HepG2 (cell line): ENCODE measurements at regions not wholly inside any gene's neighbourhood (a gene's known extent, or its start where the extent isn't known, plus 50 kb on each side); places are given as distances from the start of the nearest gene placed in this dataset.

ENCODE experiments used
- ATAC-seq: fragments of 200-7000 bp; cut with Tn5 transposase; 3 replicates; pipeline ENCODE4 v1.9.1; 2020; ENCODE audit warnings: mild to moderate bottlenecking, moderate library complexity
- BruUV-seq: library from RNA; stranded (reverse); fragments of 400-500 nt; replicated peaks from 2 replicates; lab custom pipeline; 2021; lab: Mats Ljungman, UMichigan
- CTCF ChIA-PET: fragments of 300-600 bp; formaldehyde crosslinking; extraction: SDS; loops from one replicate; lab custom pipeline; 2021; ENCODE audit warnings: low total read pairs, inconsistent platforms, low intra/inter-chr PET ratio; lab: Yijun Ruan, JAX
- POLR2A ChIA-PET: fragments of 350-600 bp; sonication (Branson Sonifier 250); formaldehyde crosslinking; loops from one replicate; lab custom pipeline; 2020; ENCODE audit warnings: antibody characterized with exemption, inconsistent platforms; lab: Yijun Ruan, JAX
- DNase-seq: peaks from one replicate; pipeline ENCODE4 v3.0.0-alpha.2; 2015; ENCODE audit warnings: low spot score
- FAIRE-seq: peaks from 3 replicates; lab custom pipeline; 2011; peaks lifted over from hg19 to GRCh38; lab: Jason Lieb, UNC
- H2AFZ ChIP-seq: one replicate; pipeline ENCODE4 v1.6.1; 2011; ENCODE audit warnings: low read length, inconsistent platforms
- H3K27ac ChIP-seq: fragments of 300-600 bp; 3 replicates; pipeline ENCODE4 v1.8.0; 2011; ENCODE audit warnings: mixed run types, mild to moderate bottlenecking, mixed read lengths, low read length, inconsistent platforms; ENCODE audit not compliant: insufficient read depth; ENCODE audit errors: extremely low read length
- H3K27me3 ChIP-seq, 2 experiments: fragments of 200-600 bp in 1 of 2; 2 replicates in 1 of 2; 3 replicates in 1 of 2; pipeline versions ENCODE4 v1.6.0 to v1.8.0; 2011; ENCODE audit warnings: low read length in 2 of 2, mild to moderate bottlenecking in 2 of 2, moderate library complexity in 2 of 2, inconsistent platforms in 1 of 2; ENCODE audit not compliant: insufficient read depth in 2 of 2, control insufficient read depth in 1 of 2
- H3K36me3 ChIP-seq, 2 experiments: fragments of 200-600 bp in 1 of 2; replicated peaks in 1 of 2; 2 replicates in 1 of 2; 3 replicates in 1 of 2; pipeline versions ENCODE4 v1.5.1 to v1.8.0; 2011; ENCODE audit warnings: low read length in 2 of 2, inconsistent platforms in 1 of 2; ENCODE audit not compliant: insufficient read depth in 2 of 2, control insufficient read depth in 1 of 2
- H3K4me1 ChIP-seq: 2 replicates; pipeline ENCODE4 v1.5.1; 2012; ENCODE audit warnings: low read length, inconsistent platforms; ENCODE audit not compliant: insufficient read depth
- H3K4me2 ChIP-seq: 2 replicates; pipeline ENCODE4 v1.6.0; 2011; ENCODE audit warnings: low read depth, low read length, inconsistent platforms
- H3K4me3 ChIP-seq, 3 experiments: fragments of 200-600 bp in 1 of 3; sonication (generic), shearing (Covaris generic) in 1 of 3; replicated peaks in 1 of 3; 2 replicates each; pipeline ENCODE4 v1.5.1; 2011 to 2016; ENCODE audit warnings: low read length in 3 of 3, inconsistent platforms in 2 of 3, low read depth in 2 of 3, mild to moderate bottlenecking in 2 of 3, control low read depth in 1 of 3, mixed read lengths in 1 of 3; ENCODE audit not compliant: insufficient read depth in 1 of 3
- H3K79me2 ChIP-seq: one replicate; pipeline ENCODE4 v1.6.1; 2011; ENCODE audit warnings: low read length, inconsistent platforms; ENCODE audit not compliant: insufficient read depth
- H3K9ac ChIP-seq: 2 replicates; pipeline ENCODE4 v1.6.0; 2011; ENCODE audit warnings: mild to moderate bottlenecking, low read depth, low read length, inconsistent platforms; ENCODE audit not compliant: insufficient read depth
- H3K9me3 ChIP-seq: 2 replicates; pipeline ENCODE4 v1.5.1; 2012; ENCODE audit warnings: mild to moderate bottlenecking, low read length
- H4K20me1 ChIP-seq: 2 replicates; pipeline ENCODE4 v1.6.0; 2011; ENCODE audit warnings: inconsistent platforms, mild to moderate bottlenecking, low read length, moderate library complexity; ENCODE audit not compliant: insufficient read depth
- GABPB1 ChIP-seq: IDR thresholded peaks from 2 replicates; pipeline ENCODE4 v1.6.1; 2016; ENCODE audit warnings: mild to moderate bottlenecking, missing genetic modification reagents, moderate library complexity, missing compliant biosample characterization
- NFE2L2 ChIP-seq: fragments of 150-350 bp; IDR thresholded peaks from 2 replicates; pipeline ENCODE4 v1.6.1; 2014; ENCODE audit warnings: low read length
- PLSCR1 ChIP-seq: sonication (generic); formaldehyde crosslinking; IDR thresholded peaks from 2 replicates; pipeline ENCODE4 v1.5.0; 2020; ENCODE audit warnings: missing genetic modification reagents, mild to moderate bottlenecking, borderline replicate concordance
- POGZ ChIP-seq: sonication (generic); formaldehyde crosslinking; IDR thresholded peaks from 2 replicates; pipeline ENCODE4 v1.4.0; 2020; ENCODE audit warnings: mild to moderate bottlenecking, missing genetic modification reagents
- in situ Hi-C: cut with HindIII; loops from 2 replicates; pipeline ENCODE4 v1.10.0; 2017; ENCODE audit warnings: low pct_unique_long_range_greater_than_20kb; ENCODE audit not compliant: extremely low pct_ligation_motif_present
- intact Hi-C: fragments of 100-400 bp; cut with micrococcal nuclease; formaldehyde crosslinking; loops from one replicate; pipeline ENCODE4 v1.10.0; 2022; ENCODE audit not compliant: unreplicated experiment
- TF ChIP-seq, protein P1 (sequence below): sonication (generic); formaldehyde crosslinking; IDR thresholded peaks from 2 replicates; pipeline ENCODE4 v1.4.0; 2020; ENCODE audit warnings: missing genetic modification reagents
- TF ChIP-seq, protein P2 (sequence below): sonication (generic); formaldehyde crosslinking; IDR thresholded peaks from 2 replicates; pipeline ENCODE4 v1.8.0; 2022; ENCODE audit warnings: missing genetic modification reagents, mild to moderate bottlenecking, inconsistent platforms, borderline replicate concordance
- TF ChIP-seq, protein P3 (sequence below): sonication (generic); formaldehyde crosslinking; IDR thresholded peaks from 2 replicates; pipeline ENCODE4 v1.4.0; 2020; ENCODE audit warnings: low read depth, missing genetic modification reagents
- TF ChIP-seq, protein P4 (sequence below): sonication (generic); formaldehyde crosslinking; IDR thresholded peaks from 2 replicates; pipeline ENCODE4 v1.5.1; 2020; ENCODE audit warnings: missing genetic modification reagents, mild to moderate bottlenecking, borderline replicate concordance

DNA sequence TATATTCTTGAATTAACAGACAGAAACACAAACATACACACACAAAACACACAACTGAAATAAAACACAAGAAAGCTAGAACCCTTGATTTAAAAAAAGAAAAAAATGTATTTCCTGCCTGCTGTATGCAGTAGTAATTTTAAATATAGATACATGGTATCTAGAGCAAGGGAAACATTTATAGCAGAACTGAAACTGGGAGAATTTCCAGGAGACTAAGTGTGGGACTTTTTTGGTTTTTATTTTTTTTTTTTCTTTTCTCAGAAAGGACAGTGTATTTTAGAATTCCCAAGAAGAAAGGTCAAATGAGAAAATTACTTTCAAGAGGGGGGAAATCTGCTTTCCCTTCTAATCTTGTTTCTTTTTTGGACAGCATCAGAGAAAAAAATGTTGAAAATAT, 558.9 kb upstream of the PKDCC start:
- no peak overlapping the region for H2AFZ ChIP-seq
- no peak for ATAC-seq
- no peaks in the 10 kb centered on the region for H3K36me3 ChIP-seq
- H3K9me3 ChIP-seq: peaks cover 6% of the 10 kb centered on the region
- H3K4me2 ChIP-seq: no peak overlapping the region
- FAIRE-seq: no peak
- no peaks in the 10 kb centered on the region for H3K79me2 ChIP-seq
- in situ Hi-C loops: no loop called here
- no TSS peak for BruUV-seq
- no peak overlapping the region for H3K27ac ChIP-seq
- H3K4me3 ChIP-seq: no peak overlapping the region
- POLR2A ChIA-PET: no interaction called here
- H4K20me1 ChIP-seq: no peaks in the 10 kb centered on the region
- H3K27me3 ChIP-seq: no peaks in the 10 kb centered on the region
- CTCF ChIA-PET: no interaction called here
- intact Hi-C loops: no loop called here
- no peak for DNase-seq
- H3K9ac ChIP-seq: no peak overlapping the region
- no peaks in the 10 kb centered on the region for H3K4me1 ChIP-seq
- TF ChIP-seq NFE2L2 (no peak), GABPB1 (CRISPR knock-in tag) (no peak), PLSCR1 (no peak), POGZ (CRISPR knock-in tag) (no peak)
- TF ChIP-seq, protein P1, sequence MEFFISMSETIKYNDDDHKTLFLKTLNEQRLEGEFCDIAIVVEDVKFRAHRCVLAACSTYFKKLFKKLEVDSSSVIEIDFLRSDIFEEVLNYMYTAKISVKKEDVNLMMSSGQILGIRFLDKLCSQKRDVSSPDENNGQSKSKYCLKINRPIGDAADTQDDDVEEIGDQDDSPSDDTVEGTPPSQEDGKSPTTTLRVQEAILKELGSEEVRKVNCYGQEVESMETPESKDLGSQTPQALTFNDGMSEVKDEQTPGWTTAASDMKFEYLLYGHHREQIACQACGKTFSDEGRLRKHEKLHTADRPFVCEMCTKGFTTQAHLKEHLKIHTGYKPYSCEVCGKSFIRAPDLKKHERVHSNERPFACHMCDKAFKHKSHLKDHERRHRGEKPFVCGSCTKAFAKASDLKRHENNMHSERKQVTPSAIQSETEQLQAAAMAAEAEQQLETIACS: no peak
- TF ChIP-seq, protein P2, sequence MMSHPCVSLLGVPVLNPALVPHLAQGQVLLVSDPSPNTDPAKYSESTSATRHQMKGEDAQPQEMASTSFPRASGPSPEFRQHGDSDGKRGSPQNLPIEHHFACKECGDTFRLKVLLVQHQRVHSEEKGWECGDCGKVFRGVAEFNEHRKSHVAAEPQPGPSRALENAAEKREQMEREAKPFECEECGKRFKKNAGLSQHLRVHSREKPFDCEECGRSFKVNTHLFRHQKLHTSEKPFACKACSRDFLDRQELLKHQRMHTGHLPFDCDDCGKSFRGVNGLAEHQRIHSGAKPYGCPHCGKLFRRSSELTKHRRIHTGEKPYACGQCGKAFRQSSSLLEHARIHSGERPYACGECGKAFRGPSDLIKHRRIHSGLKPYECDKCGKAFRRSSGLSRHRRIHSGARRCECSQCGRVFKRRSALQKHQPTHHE: no peak
- TF ChIP-seq, protein P3, sequence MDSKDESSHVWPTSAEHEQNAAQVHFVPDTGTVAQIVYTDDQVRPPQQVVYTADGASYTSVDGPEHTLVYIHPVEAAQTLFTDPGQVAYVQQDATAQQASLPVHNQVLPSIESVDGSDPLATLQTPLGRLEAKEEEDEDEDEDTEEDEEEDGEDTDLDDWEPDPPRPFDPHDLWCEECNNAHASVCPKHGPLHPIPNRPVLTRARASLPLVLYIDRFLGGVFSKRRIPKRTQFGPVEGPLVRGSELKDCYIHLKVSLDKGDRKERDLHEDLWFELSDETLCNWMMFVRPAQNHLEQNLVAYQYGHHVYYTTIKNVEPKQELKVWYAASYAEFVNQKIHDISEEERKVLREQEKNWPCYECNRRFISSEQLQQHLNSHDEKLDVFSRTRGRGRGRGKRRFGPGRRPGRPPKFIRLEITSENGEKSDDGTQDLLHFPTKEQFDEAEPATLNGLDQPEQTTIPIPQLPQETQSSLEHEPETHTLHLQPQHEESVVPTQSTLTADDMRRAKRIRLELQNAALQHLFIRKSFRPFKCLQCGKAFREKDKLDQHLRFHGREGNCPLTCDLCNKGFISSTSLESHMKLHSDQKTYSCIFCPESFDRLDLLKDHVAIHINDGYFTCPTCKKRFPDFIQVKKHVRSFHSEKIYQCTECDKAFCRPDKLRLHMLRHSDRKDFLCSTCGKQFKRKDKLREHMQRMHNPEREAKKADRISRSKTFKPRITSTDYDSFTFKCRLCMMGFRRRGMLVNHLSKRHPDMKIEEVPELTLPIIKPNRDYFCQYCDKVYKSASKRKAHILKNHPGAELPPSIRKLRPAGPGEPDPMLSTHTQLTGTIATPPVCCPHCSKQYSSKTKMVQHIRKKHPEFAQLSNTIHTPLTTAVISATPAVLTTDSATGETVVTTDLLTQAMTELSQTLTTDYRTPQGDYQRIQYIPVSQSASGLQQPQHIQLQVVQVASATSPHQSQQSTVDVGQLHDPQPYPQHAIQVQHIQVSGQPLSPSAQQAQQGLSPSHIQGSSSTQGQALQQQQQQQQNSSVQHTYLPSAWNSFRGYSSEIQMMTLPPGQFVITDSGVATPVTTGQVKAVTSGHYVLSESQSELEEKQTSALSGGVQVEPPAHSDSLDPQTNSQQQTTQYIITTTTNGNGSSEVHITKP (CRISPR knock-in tag): no peak
- TF ChIP-seq, protein P4, sequence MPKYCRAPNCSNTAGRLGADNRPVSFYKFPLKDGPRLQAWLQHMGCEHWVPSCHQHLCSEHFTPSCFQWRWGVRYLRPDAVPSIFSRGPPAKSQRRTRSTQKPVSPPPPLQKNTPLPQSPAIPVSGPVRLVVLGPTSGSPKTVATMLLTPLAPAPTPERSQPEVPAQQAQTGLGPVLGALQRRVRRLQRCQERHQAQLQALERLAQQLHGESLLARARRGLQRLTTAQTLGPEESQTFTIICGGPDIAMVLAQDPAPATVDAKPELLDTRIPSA (CRISPR knock-in tag): no peak
